DMS114 treated with DMSO at 0.1 percent for 48 hours (cell line): ENCODE measurements at regions not wholly inside any gene's neighbourhood (a gene's known extent, or its start where the extent isn't known, plus 50 kb on each side); places are given as distances from the start of the nearest gene placed in this dataset.

Source experiments
- DNase-seq: peaks from one replicate; lab custom pipeline; 2025; ENCODE audit not compliant: unreplicated experiment; lab: John Stamatoyannopoulos, UW

DNA sequence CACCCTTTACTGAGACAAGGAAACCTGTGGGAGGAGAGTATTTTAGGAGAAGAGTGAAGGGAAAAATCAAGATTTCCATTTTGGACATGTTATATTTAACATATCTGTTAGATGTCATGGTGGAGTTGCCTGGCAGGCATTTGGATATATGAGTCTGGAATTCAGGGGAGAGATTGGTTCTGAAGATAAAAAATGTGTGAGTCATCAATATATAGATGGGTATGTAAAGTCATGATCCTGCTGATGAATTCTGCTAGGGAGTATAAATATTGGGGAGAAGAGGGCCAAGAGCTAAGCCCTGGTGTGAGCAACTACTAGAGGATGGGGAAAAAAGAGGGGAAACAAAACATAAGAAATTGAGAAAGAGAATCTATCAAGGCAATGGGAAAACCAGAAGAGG lies 151.3 kb upstream of the SOX9 start:
- DNase-seq: no peak

DNA sequence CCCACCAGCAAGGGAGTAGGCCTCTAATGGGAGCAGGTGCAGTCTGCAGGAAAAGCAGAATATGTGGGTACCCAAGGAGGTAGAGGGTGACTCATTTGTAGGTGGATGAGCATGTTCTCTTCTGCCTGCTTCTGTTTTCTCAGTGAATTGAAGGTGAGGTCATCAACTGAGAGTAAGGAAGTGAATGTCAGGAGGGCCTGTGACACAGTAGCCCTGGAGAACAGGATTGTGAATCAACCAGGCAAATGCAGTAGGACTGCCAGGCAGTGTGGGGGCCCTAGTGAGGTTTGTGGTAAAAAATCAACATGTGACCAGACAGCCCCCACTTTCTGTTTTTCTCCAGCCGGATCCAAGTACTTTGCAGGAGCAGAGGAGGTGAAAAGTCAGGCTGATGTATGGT lies 150.5 kb upstream of the SOX9 start:
- DNase-seq: no peak

DNA sequence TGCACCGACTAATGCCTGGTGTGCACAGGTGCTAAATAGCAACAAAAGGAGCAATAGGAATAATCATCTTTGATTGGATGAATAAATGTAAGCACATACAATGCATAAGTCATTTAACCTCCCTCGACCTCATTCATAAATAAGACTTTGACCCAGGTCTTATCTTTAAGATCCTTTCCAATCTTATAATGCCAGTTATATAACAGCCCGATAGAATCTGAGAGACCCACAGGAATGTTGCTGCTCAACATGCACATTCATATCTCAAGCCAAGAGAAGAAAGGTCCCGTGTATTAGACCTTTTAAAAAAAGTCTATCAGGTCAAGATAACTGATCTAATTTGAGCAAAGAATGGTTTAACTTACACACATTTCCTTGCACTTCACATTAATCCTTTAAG lies 146.8 kb upstream of the SOX9 start:
- DNase-seq: no peak

DNA sequence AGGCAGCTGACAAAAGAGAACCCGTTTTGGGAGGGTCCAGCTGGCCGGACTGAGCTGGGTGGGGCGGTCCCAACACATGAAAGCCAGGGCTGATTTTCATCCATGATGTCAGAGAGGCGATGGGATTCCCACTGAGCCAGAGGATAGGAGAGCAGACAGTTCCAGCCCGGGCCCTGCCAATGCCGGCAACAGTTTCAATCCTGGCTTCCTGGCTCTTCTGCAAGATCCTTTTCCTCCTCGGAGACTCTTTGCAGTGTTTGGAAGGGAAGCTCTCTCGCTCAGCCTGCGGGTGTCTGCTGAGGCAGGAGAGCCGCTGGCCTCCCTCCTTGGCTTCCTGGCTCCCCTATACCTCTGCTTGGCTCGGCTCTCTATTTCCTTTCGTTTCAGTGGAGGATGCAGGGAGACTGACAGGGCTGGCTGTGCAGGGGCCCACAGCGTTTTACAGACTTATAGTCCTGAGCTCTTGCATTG lies 145.5 kb upstream of the SOX9 start:
- no peak for DNase-seq

DNA sequence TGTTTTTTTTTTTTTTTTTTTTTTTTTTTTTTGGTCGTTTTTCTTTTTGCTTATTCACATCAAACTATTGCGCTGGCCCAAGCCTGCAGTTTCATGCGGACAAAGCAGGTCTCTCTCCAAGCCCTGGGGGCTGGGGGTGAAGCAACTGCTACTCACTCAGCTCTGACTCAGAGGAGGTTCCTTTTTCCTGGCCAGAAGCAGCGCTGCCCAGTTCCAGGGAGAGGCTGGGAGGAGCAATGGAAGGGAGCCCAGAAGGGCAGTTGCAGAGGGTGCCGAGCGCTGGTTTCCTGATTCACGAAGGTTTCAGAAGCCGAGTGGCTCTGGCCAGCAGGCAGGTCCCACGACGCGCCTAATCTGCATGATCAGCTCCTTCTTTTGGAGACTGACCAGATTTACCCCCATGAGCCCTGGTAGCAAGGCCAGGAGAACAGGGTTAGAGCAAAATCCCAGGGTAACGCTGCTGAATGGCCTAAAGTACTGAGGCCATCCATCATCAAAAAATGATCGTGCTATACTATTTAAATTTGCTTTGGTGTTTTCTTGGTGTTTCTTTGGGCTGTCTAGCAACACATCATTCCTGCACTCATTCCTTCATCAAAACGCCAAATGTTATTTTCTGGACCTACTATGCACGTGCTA lies 144.7 kb upstream of the SOX9 start:
- no peak for DNase-seq

DNA sequence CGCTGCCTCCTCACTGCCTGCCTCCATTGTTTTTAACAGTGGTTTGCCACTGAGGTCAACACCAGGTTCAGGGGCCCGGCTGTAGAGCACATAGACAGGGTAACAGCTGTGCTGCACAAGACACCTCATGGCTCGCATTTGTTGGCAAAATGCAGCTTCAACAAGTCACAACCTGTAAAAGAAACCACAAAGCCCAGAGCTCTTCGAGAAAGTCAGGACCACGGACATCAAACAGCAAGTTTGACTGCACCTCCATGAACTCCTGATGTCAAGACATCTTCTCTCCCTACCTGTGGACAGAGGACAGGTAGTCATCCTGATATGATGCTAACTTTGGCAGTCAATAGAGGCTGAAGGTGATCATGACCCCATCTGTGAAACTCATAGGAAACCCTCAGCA lies 142.4 kb upstream of the SOX9 start:
- DNase-seq: no peak

DNA sequence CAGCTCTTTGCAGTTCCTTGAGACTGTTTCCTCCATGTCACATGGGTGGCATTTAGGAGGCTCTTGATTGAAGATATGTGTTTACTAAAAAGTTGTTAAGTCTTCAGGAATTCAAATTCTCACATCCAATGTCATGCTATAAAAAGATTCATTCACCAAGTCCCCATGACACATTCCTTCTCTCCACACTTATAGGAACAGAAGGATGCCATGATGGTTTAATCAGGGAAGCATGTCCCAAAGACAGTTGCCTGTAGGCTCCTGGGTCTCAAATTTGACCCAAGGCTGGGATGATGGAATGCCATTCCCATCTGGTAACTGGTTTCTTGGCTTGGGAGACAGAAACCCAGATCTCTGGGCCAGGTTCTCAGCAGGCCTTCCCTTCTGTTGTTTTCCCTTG lies 140.6 kb upstream of the SOX9 start:
- DNase-seq: no peak

DNA sequence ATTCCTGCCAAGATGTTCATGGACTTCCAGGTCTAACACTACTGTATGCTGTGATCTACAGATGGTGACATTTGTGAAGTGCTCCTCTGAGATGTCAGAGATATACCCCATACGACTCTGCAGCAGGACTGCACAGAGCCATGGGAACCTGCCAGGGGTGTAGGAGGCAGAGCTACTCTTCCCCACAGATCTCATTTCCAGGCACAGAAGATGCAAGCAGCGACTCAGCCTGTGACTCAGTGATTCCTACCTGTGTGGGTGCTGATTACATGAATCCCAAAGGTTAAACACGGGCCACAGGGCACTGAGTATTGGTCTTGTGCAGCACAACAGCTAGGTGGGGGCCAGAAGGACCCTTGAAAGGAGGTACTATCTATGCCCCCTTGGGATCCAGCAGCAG lies 137.0 kb upstream of the SOX9 start:
- no peak for DNase-seq

DNA sequence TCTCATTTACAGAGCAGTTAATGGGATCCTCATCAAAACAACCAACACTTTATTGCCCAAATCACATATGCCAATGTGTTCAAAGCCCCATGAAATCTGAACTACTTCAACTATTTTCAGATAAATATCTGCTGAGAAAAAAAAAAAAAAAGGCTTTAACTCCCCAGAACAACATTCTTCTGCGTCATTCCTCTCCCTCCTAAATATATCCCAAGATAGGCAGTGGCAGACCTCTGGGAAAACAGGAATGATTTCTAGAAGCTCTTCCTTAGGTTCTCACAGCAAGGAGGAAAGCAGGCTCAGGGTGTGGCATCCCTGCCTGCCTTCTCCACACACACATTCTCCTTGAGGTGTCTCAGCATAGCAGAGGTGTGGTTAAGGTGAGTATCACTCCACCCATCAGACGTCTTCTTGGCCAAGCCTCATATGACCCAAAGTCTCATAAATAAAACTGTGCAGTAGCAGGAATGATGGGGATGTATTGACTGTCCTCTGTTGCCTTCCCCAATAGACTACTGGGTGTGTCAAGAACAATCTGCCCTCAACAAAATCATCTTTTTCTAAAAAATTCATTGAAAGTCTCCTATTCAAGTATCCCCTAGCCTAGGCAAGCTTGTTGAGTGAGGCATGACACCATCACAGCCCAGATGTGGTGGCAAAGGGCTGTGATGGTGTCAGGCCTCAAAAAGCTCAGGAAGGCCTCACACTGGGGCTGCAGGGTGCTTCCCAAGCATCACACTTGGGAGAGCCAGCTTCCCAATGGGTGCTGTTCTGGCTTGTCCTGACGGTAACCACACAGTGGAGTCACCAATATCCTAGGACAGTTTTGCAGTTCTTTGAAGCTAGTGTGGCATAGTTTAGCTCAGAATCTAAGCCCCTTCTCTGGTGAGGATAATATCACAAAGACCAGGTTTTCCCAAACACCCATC lies 135.4 kb upstream of the SOX9 start:
- no peak for DNase-seq

DNA sequence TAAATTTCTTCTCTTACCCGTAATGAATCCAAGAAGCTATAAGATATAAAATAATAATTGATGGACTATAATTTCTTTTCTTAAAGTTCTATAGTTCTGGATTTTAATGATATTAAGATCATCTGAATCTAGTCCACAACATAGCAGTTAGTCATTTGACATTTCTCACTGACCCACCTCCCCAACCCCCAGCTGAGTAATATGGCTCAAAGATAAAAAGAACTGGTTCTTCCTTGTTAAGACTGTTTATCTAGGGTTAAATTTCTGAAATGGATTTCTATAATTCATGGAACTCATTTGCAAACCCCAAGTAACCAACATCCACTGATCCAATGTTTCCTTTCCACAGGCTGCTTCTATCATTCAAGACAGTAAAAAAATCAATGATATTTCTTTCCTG lies 133.9 kb upstream of the SOX9 start:
- no peak for DNase-seq

DNA sequence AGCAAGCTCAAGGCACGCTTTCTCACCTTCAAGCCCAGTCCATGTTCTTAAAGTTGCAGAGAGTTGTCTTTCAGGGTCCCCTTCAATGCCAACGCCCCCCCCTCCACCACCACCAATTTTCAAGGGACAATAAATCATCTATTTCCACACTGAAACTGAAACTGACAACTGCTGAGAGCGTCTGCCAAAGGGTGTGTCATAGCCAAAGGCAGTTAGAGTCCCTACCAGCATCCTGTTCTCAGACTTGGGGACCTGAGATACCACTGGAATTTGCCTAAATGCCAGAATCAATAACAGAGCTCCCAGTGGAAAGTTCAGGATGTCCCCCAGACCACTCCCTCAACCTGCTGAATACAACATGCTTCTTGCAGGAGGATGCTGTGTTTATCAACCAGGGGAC lies 133.2 kb upstream of the SOX9 start:
- DNase-seq: no peak

DNA sequence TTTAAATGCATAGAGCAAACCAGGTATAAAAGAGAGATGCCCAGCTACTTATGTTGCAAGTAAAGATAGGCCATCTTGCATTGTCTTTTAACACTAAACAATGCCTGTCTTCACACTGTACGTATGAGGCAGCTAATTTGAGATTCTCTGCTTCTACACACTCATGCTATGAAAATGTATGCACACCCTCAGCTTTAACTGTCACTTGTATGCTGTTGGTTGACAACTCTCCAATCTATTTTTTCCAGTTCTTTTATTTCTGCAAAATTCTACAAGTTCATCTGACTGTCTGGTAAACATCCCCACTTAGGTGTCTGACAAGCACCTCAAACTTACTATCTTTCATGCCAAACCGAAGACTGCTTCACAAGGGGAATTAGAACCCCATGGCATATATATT lies 131.7 kb upstream of the SOX9 start:
- DNase-seq: no peak

DNA sequence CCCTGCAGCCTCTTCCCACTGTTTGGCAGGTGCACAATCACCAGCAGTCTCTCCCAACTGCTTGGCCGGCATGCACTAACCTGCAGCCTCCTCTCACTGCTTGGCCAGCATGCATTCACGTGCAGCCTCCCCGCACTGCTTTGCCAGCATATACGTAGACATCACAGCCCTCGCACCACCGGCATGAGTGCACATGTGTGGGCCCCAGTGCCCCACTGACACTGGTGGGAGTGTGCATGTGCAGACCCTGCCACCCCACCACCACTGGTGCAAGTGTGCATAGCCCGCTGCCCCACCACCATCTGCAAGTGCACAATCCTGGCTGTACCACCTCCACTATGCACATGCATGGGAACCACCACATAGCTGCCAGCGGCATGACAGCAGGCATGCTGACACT lies 127.5 kb upstream of the SOX9 start:
- no peak for DNase-seq

DNA sequence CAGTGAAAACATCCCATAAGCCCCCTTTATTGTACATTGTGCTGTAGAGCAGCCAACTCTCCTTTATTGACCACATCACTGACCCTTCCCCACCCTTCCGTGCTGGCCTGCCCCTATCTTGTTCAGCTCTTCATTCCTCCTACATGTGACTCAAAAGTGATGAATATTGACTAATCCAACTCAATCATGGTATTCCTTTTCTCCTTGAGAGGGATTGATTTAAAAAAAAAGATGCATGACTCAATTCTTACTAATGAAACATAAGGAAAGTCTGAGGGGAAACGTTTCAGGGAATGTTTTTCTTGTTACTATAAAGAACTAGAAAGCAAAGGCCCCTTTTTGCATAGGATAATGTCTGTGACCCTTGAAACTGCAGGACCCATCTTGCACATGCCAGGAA lies 125.2 kb upstream of the SOX9 start:
- DNase-seq: no peak

DNA sequence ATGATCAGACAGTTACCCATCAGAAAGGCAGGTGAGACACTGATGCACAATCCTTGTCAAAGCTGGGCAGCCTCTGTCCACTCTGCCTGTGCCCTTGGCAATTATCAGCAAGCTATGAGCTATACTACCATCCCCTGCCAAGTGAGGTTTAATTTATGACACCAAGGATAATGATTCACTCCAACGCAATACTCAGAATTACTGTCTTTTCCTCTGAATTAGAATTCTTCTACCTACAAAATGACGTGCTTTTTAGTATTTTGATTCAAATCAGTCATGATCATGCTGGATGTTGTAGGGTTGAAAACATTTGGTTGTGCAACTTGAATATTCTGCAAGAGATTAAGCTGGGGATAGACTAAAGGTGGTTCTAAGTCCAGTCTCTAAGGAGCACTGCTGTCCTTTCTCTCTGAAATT lies 116.8 kb upstream of the SOX9 start:
- no peak for DNase-seq

DNA sequence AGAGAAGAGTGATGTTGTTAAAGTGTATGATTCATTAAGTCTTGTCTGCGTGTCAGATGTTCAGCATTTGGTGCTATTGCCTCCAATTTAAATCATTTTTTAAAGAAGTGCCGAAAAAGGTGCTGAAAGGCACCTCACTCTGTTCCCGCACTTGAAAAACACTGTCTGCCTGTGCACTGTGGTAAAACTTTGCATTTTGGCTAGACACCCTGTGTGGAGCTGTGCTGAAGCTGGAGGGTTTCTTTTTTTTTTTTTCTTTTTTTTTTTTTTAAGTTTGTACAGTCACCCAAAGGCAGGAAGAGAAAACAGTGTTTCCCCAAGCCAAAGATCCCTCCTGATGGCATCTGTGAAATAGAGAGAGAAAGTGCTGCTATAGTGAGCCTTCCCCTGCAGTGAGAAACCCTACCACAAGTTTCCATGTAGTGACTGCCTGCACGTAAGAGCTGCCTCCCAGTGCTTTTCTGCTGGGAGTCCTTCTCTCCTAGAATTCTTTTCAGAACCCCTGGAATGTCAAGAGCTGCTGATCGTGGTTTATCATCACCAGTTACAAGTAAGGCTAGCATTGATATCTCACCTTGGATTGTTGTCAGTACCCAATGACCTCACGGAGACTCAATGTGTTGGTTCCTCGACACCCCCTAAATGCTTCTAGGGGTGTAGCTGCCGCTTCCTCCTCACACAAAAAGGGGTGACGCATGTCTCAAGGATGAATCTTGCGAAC lies 116.0 kb upstream of the SOX9 start:
- no peak for DNase-seq

DNA sequence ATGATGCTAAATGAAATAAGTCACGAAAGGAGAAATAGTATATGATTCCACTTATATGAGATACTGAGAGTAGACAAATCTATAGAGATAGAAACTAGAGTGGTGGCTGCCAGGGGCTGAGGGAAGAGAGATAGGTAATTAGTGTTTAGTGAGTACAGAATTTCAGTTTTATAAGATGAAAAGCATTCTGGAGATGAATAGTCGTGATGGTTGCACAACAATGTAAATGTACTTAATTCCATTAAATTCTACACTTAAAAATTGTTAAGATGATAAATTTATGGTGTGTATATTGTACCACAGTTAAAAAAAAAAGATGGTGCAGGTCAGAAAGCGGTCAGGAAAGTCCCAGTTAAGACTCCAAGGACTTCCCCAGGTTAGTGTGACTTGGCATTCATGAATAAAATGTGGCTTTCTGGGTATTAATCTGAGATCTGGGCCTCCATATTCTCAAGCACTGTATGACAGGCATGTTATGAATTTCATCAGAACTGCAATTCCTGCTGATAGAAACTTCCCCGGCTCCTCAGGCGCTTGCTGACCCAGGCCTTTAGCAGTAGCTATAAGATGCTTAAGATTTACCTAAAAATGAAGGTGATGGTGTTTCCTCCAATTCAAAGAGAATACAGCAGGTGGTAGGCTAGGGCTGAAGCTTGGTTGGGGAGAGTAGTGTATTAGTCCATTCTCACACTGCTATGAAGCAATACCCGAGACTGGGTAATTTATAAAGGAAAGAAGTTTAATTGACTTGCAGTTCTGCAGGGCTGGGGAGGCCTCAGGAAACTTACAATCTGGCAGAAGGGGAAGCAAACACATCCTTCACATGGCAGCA lies 115.3 kb upstream of the SOX9 start:
- DNase-seq: no peak

DNA sequence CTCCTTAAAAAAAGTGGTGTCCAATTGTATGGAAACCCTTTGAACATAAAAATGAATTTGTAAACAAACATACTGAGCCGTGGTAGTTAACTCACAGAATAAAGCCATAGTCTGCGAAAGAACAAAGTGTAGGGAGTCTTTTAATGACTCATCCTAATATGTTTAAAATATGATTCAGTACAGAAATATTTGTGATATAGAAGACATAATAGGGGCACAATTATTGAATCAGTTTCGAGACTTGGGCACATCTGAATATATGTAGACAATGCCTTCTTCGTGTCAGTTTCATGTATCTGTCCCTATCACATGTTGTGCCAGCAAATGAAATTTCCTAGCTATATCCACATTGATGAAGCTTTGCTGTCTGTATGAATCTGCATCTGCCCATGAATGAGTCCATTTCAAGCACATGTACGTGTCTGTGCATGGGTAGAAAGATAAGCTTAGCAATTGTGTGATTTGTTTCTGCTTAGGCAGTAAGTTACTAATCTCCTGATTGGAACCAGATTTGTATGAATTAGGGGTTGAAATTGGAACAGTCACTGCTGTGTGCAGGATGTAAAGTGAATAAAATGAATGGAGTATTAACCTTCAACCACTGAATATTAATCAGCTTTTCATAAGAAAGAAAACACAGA lies 112.5 kb upstream of the SOX9 start:
- no peak for DNase-seq

DNA sequence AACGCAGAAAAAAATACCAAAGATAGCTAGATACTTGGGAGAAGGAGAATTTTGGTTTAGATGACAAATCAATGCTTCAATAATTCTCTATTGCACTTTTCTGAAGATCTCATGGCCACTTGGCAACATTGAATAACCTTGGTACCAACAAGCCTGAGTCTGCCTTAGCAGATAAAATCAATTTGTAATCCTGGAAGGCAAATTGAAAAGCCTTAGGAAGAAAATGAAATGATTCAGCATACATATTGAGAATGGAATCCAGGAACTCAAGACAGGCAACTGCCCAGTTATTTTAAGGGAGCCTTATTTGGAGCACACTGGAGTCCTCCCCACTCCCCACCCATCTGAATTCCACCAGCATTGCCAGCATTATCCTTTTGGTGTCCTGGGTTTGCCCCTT lies 109.3 kb upstream of the SOX9 start:
- no peak for DNase-seq

DNA sequence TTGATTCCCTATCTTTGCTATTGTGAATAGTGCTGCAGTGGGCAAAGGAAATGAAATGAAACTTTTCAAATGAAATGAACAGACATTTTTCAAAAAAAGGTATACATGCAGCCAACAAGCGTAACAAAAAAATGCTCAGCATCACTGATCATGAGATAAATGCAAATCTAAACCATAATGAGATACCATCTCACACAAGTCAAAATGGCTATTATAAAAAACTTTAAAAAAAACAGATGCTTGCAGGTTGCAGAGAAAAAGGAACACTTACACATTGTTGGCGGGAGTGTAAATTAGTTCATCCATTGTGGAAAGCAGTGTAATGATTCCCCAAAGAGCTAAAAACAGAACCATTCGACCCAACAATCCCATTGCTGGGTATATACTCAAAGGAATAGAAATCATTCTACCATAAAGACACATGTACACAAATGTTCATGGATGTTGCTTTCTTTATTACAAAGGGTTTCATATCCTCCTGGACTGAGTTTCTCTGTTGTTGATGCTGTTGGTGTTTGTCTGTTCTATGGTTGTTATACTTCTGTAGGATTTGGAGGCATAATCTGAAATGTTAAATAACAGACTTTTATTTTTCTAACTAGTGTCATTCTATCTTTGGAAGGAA lies 99.3 kb upstream of the SOX9 start:
- DNase-seq: no peak
